IMR-90 (cell line): ENCODE measurements at regions not wholly inside any gene's neighbourhood (a gene's known extent, or its start where the extent isn't known, plus 50 kb on each side); places are given as distances from the start of the nearest gene placed in this dataset.

Experiments used
- ATAC-seq: fragments of 200-7000 bp; cut with Tn5 transposase; 2 replicates; pipeline ENCODE4 v1.9.1; 2020; ENCODE audit warnings: low read depth, mild to moderate bottlenecking, moderate library complexity
- BruUV-seq: library from RNA; stranded (reverse); fragments of 400-500 nt; replicated peaks from 2 replicates; lab custom pipeline; 2021; lab: Mats Ljungman, UMichigan
- CTCF ChIA-PET: fragments of 300-600 bp; formaldehyde crosslinking; extraction: SDS; loops from one replicate; lab custom pipeline; 2021; ENCODE audit warnings: antibody characterized with exemption; lab: Yijun Ruan, JAX
- POLR2A ChIA-PET: fragments of 300-600 bp; sonication (Branson Sonifier 250); formaldehyde crosslinking; loops from one replicate; lab custom pipeline; 2022; ENCODE audit warnings: antibody characterized with exemption; ENCODE audit not compliant: unreplicated experiment; lab: Charles Lee
- DNase-seq: peaks from one replicate; pipeline ENCODE4 v3.0.0; 2013
- H2AFZ ChIP-seq: replicated peaks from 2 replicates; pipeline ENCODE3; 2013; ENCODE audit warnings: low read length, mild to moderate bottlenecking; ENCODE audit not compliant: poor library complexity
- H2AK5ac ChIP-seq: 2 replicates; pipeline ENCODE4 v1.6.1; 2013; ENCODE audit warnings: low read depth, low read length, inconsistent platforms
- H2AK9ac ChIP-seq: replicated peaks from 2 replicates; pipeline ENCODE3; 2013; ENCODE audit warnings: mild to moderate bottlenecking, low read depth, low read length, moderate library complexity; ENCODE audit not compliant: poor library complexity
- H2BK120ac ChIP-seq: 2 replicates; pipeline ENCODE4 v1.6.1; 2013; ENCODE audit warnings: low read depth, low read length, inconsistent platforms
- H2BK15ac ChIP-seq: 3 replicates; pipeline ENCODE4 v1.6.1; 2013; ENCODE audit warnings: low read depth, low read length, inconsistent platforms
- H2BK20ac ChIP-seq: 2 replicates; pipeline ENCODE4 v1.6.1; 2013; ENCODE audit warnings: low read depth, mild to moderate bottlenecking, inconsistent platforms, low read length, moderate library complexity
- H2BK5ac ChIP-seq: 2 replicates; pipeline ENCODE4 v1.6.1; 2013; ENCODE audit warnings: mild to moderate bottlenecking, low read depth, low read length, inconsistent platforms; ENCODE audit not compliant: poor library complexity, severe bottlenecking
- H3K14ac ChIP-seq: replicated peaks from 2 replicates; pipeline ENCODE4 v1.6.1; 2013; ENCODE audit warnings: low read depth, low read length, inconsistent platforms
- H3K18ac ChIP-seq: 2 replicates; pipeline ENCODE4 v1.6.1; 2013; ENCODE audit warnings: low read depth, low read length, control low read depth
- H3K23ac ChIP-seq: 2 replicates; pipeline ENCODE4 v1.6.1; 2013; ENCODE audit warnings: low read depth, low read length, inconsistent platforms
- H3K27ac ChIP-seq: 2 replicates; pipeline ENCODE4 v1.5.1; 2013; ENCODE audit warnings: mild to moderate bottlenecking, control low read depth, low read length; ENCODE audit not compliant: insufficient read depth
- H3K27me3 ChIP-seq: 2 replicates; pipeline ENCODE4 v1.6.1; 2013; ENCODE audit warnings: low read length; ENCODE audit not compliant: control insufficient read depth, insufficient read depth
- H3K36me3 ChIP-seq: 2 replicates; pipeline ENCODE4 v1.6.1; 2013; ENCODE audit warnings: low read length, mixed read lengths; ENCODE audit not compliant: control insufficient read depth, insufficient read depth
- H3K4ac ChIP-seq: 2 replicates; pipeline ENCODE4 v1.6.1; 2013; ENCODE audit warnings: low read depth, low read length, inconsistent platforms
- H3K4me1 ChIP-seq: 2 replicates; pipeline ENCODE4 v1.6.1; 2013; ENCODE audit warnings: low read length, mixed read lengths; ENCODE audit not compliant: control insufficient read depth, insufficient read depth
- H3K4me2 ChIP-seq: 2 replicates; pipeline ENCODE4 v1.6.1; 2013; ENCODE audit warnings: low read depth, mild to moderate bottlenecking, control low read depth, low read length, moderate library complexity
- H3K4me3 ChIP-seq: 2 replicates; pipeline ENCODE4 v1.5.1; 2013; ENCODE audit warnings: low read depth, mild to moderate bottlenecking, control low read depth, low read length, moderate library complexity; ENCODE audit not compliant: insufficient read depth
- H3K56ac ChIP-seq: 2 replicates; pipeline ENCODE4 v1.6.1; 2013; ENCODE audit warnings: low read length, inconsistent platforms; ENCODE audit not compliant: insufficient read depth; ENCODE audit errors: extremely low read depth
- H3K79me1 ChIP-seq, 2 experiments: 2 replicates each; pipeline ENCODE4 v1.6.1; 2013; ENCODE audit warnings: low read length in 2 of 2, inconsistent platforms in 1 of 2, low read depth in 1 of 2
- H3K9ac ChIP-seq: 2 replicates; pipeline ENCODE4 v1.6.1; 2013; ENCODE audit warnings: low read depth, low read length, control low read depth
- H3K9me1 ChIP-seq: 2 replicates; pipeline ENCODE4 v1.6.1; 2013; ENCODE audit warnings: low read length, inconsistent platforms; ENCODE audit not compliant: insufficient read depth
- H3K9me3 ChIP-seq: 2 replicates; pipeline ENCODE4 v1.6.1; 2013; ENCODE audit warnings: low read length; ENCODE audit not compliant: control insufficient read depth, insufficient read depth
- H4K20me1 ChIP-seq: 2 replicates; pipeline ENCODE4 v1.6.1; 2013; ENCODE audit warnings: low read length, inconsistent platforms; ENCODE audit not compliant: insufficient read depth
- H4K5ac ChIP-seq: 2 replicates; pipeline ENCODE4 v1.6.1; 2013; ENCODE audit warnings: mild to moderate bottlenecking, low read depth, low read length, control low read depth
- H4K8ac ChIP-seq, 2 experiments: 2 replicates each; pipeline ENCODE4 v1.6.1; 2013; ENCODE audit warnings: low read depth in 2 of 2, low read length in 2 of 2, control low read depth in 1 of 2, inconsistent platforms in 1 of 2
- H4K91ac ChIP-seq: 2 replicates; pipeline ENCODE4 v1.6.1; 2013; ENCODE audit warnings: low read depth, low read length, inconsistent platforms; ENCODE audit not compliant: insufficient read depth
- BHLHE40 ChIP-seq: fragments of 150-350 bp; IDR thresholded peaks from 2 replicates; pipeline ENCODE4 v1.6.1; 2016; ENCODE audit warnings: mild to moderate bottlenecking, low read depth, low read length
- CEBPB ChIP-seq: IDR thresholded peaks from 2 replicates; pipeline ENCODE4 v1.6.1; 2012; ENCODE audit warnings: low read depth, low read length, improper control_type of control experiment
- CHD1 ChIP-seq: IDR thresholded peaks from 2 replicates; pipeline ENCODE4 v1.6.1; 2012; ENCODE audit warnings: low read depth, low read length, improper control_type of control experiment
- MAFK ChIP-seq: IDR thresholded peaks from 2 replicates; pipeline ENCODE4 v1.6.1; 2012; ENCODE audit warnings: low read depth, low read length, improper control_type of control experiment
- MAZ ChIP-seq: IDR thresholded peaks from 2 replicates; pipeline ENCODE4 v1.6.1; 2012; ENCODE audit warnings: low read depth, mild to moderate bottlenecking, low read length, improper control_type of control experiment, moderate library complexity, borderline replicate concordance
- MXI1 ChIP-seq: IDR thresholded peaks from 2 replicates; pipeline ENCODE4 v1.6.1; 2012; ENCODE audit warnings: low read depth, mild to moderate bottlenecking, low read length, moderate library complexity, borderline replicate concordance
- POLR2A ChIP-seq: IDR thresholded peaks from 2 replicates; pipeline ENCODE4 v1.6.1; 2012; ENCODE audit warnings: mild to moderate bottlenecking, low read depth, low read length
- RAD21 ChIP-seq: IDR thresholded peaks from 2 replicates; pipeline ENCODE4 v1.6.1; 2012; ENCODE audit warnings: low read length, improper control_type of control experiment
- RCOR1 ChIP-seq: IDR thresholded peaks from 2 replicates; pipeline ENCODE4 v1.6.1; 2012; ENCODE audit warnings: mild to moderate bottlenecking, low read length, improper control_type of control experiment; ENCODE audit not compliant: insufficient replicate concordance
- RFX5 ChIP-seq: IDR thresholded peaks from 2 replicates; pipeline ENCODE4 v1.8.0; 2012; ENCODE audit warnings: low read depth, mild to moderate bottlenecking, low read length, moderate library complexity
- SMC3 ChIP-seq: fragments of 150-350 bp; IDR thresholded peaks from 2 replicates; pipeline ENCODE4 v1.6.1; 2016; ENCODE audit warnings: low read depth, mild to moderate bottlenecking, antibody characterized with exemption, low read length, moderate library complexity
- WGBS, 2 experiments: methylation state at CpG; one replicate each; pipeline versions ENCODE4 v1.1.5 to v1.1.7; 2013; ENCODE audit warnings: missing lambda C conversion rate in 2 of 2; ENCODE audit not compliant: insufficient read length in 1 of 2; ENCODE audit errors: extremely low coverage in 2 of 2; 5-methylcytosine and 5-hydroxymethylcytosine counted together
- dilution Hi-C: fragments of 300-500 bp; cut with HindIII; formaldehyde crosslinking; loops from one replicate; pipeline ENCODE4 v1.14.3; 2018; ENCODE audit warnings: low sequenced_read_pairs; ENCODE audit not compliant: unreplicated experiment
- in situ Hi-C: fragments of 300-500 bp; cut with MboI; formaldehyde crosslinking; loops from 3 replicates; pipeline ENCODE4 v1.14.3; 2019; ENCODE audit warnings: low sequenced_read_pairs, inconsistent platforms, mixed read lengths
- intact Hi-C: fragments of 100-400 bp; cut with micrococcal nuclease; formaldehyde crosslinking; loops from 2 replicates; pipeline ENCODE4 v1.10.0; 2022
- TF ChIP-seq, protein P1 (sequence below): conservative IDR thresholded peaks from 2 replicates; pipeline ENCODE4 v1.5.1; 2012; ENCODE audit warnings: mild to moderate bottlenecking, low read depth, low read length, improper control_type of control experiment
- TF ChIP-seq, protein P2 (sequence below): fragments of 150-350 bp; IDR thresholded peaks from 2 replicates; pipeline ENCODE4 v1.6.1; 2016; ENCODE audit warnings: low read depth, mild to moderate bottlenecking, low read length, moderate library complexity, borderline replicate concordance

DNA sequence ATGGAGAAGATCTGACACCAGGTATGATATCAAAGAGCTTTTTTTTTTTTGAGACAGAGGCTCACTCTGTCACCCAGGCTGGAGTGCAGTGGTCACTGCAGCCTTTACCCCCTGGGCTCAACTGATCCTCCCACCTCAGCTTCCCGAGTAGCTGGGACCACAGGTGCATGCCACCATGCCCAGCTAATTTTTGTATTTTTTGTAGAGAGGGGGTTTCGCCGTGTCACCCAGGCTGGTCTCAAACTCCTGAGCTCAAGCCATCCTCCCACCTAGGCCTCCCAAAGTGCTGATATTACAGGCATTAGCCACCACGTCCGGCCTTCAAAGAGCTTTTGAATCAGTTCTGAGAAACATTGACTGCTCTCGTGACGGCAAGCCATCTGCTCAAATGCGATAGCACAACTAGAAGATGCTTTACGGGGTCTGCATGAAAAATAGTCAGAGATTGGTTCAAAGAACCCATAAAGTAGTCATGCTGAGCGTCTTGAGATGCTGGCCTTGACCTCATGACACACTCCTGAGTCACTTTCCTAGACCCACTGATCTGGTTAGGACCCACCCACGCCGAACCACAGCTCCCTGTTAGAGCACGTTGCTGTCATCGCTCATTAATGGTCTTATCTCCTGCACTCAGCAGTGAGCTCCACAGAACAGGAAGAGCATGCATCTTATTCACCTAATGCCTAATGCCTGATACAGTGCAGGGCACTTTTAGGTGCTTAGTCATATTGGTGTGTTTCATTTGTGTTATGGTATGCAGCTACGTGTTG lies 57.0 kb upstream of the NR2F2 start:
- intact Hi-C loops: loop anchor here (2.0 to 5.0 kb wide), 2 partner anchors 53 to 1016 kb away; no protein-coding TSS in a partner anchor
- 0 out of 2 replicates have a peak overlapping the region, but pooled peaks have one; percentile 7 for H3K56ac ChIP-seq
- H2AFZ ChIP-seq: peak overlapping the region; percentile 46
- peaks cover 5 to 25% of the 10 kb centered on the region in 2 experiments; a peak in 3 of 4 replicates for H3K79me1 ChIP-seq
- no TSS peak for BruUV-seq
- no peak overlapping the region for H3K9ac ChIP-seq
- H3K9me1 ChIP-seq: peaks cover 6% of the 10 kb centered on the region
- peak overlapping the region; percentile 39 to 74; a peak in 3 of 4 replicates for H4K8ac ChIP-seq
- no peaks in the 10 kb centered on the region for H4K20me1 ChIP-seq
- in situ Hi-C loops: no loop called here
- no peaks in the 10 kb centered on the region for H3K27me3 ChIP-seq
- peak overlapping the region; percentile 86 for H4K91ac ChIP-seq
- H3K4me2 ChIP-seq: peak overlapping the region; percentile 48
- H2BK120ac ChIP-seq: peak overlapping the region; percentile 86
- peak overlapping the region; percentile 60 for H2AK5ac ChIP-seq
- H2BK15ac ChIP-seq: peak overlapping the region; percentile 64; the same call in 1 of the 3 replicates
- ATAC-seq (peak; percentile 88), DNase-seq (peak; percentile 100)
- H3K27ac ChIP-seq: peak overlapping the region; percentile 20
- peak overlapping the region; percentile 95 for H2BK5ac ChIP-seq
- H3K4me3 ChIP-seq: no peak overlapping the region
- peak overlapping the region; percentile 62; the same call in 1 of the 2 replicates for H4K5ac ChIP-seq
- no CpG with 5 or more reads among the region's 15 CpGs for WGBS, 2 experiments
- ChIA-PET POLR2A (no interaction called here), CTCF (interaction anchor here (0.6 to 1.8 kb wide), 3 partner anchors 9 to 209 kb away, joined by 3 to 9 read pairs (median 5); no protein-coding TSS in a partner anchor)
- H3K9me3 ChIP-seq: no peaks in the 10 kb centered on the region
- peak overlapping the region; percentile 39; the same call in 1 of the 2 replicates for H3K18ac ChIP-seq
- peak overlapping the region; percentile 53 for H3K14ac ChIP-seq
- peak overlapping the region; percentile 90 for H2BK20ac ChIP-seq
- H3K4ac ChIP-seq: peak overlapping the region; percentile 92
- peak overlapping the region; percentile 55 for H3K23ac ChIP-seq
- peaks cover 19% of the 10 kb centered on the region for H3K4me1 ChIP-seq
- dilution Hi-C loops: no loop called here
- H2AK9ac ChIP-seq: no peak overlapping the region
- peaks cover 5% of the 10 kb centered on the region; the same call in 1 of the 2 replicates for H3K36me3 ChIP-seq
- peak; percentile 24; the same call in 1 of the 2 replicates for TF ChIP-seq POLR2A
- TF ChIP-seq MAZ: no peak
- TF ChIP-seq, protein P1, sequence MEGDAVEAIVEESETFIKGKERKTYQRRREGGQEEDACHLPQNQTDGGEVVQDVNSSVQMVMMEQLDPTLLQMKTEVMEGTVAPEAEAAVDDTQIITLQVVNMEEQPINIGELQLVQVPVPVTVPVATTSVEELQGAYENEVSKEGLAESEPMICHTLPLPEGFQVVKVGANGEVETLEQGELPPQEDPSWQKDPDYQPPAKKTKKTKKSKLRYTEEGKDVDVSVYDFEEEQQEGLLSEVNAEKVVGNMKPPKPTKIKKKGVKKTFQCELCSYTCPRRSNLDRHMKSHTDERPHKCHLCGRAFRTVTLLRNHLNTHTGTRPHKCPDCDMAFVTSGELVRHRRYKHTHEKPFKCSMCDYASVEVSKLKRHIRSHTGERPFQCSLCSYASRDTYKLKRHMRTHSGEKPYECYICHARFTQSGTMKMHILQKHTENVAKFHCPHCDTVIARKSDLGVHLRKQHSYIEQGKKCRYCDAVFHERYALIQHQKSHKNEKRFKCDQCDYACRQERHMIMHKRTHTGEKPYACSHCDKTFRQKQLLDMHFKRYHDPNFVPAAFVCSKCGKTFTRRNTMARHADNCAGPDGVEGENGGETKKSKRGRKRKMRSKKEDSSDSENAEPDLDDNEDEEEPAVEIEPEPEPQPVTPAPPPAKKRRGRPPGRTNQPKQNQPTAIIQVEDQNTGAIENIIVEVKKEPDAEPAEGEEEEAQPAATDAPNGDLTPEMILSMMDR: no peak
- peak; percentile 21; the same call in 1 of the 2 replicates for TF ChIP-seq SMC3
- TF ChIP-seq MXI1: peak; percentile 89
- no peak for TF ChIP-seq RFX5
- no peak for TF ChIP-seq CHD1
- TF ChIP-seq CEBPB: peak; percentile 67
- peak; percentile 41; the same call in 1 of the 2 replicates for TF ChIP-seq MAFK
- peak; percentile 91 for TF ChIP-seq BHLHE40
- TF ChIP-seq RCOR1: no peak
- TF ChIP-seq RAD21: 0 out of 2 replicates have a peak, but pooled peaks have one; percentile 3
- TF ChIP-seq, protein P2, sequence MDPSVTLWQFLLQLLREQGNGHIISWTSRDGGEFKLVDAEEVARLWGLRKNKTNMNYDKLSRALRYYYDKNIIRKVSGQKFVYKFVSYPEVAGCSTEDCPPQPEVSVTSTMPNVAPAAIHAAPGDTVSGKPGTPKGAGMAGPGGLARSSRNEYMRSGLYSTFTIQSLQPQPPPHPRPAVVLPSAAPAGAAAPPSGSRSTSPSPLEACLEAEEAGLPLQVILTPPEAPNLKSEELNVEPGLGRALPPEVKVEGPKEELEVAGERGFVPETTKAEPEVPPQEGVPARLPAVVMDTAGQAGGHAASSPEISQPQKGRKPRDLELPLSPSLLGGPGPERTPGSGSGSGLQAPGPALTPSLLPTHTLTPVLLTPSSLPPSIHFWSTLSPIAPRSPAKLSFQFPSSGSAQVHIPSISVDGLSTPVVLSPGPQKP: no peak
